Inflammatory macrophage (primary cell): ENCODE measurements at regions not wholly inside any gene's neighbourhood (a gene's known extent, or its start where the extent isn't known, plus 50 kb on each side); places are given as distances from the start of the nearest gene placed in this dataset.

Source experiments
- DNase-seq, 2 donors: peaks; one replicate each; pipeline ENCODE4 v3.0.0-alpha.2; 2020 to 2022

GRCh38 chr3:102757950-102758349 is 323.1 kb downstream of the ZPLD1 start:
- no peak for DNase-seq

GRCh38 chr3:102761766-102762165 is 327.0 kb downstream of the ZPLD1 start:
- DNase-seq: no peak

GRCh38 chr3:102790747-102791325 is 356.0 kb downstream of the ZPLD1 start:
- DNase-seq: no peak

GRCh38 chr3:102791641-102792589 is 357.1 kb downstream of the ZPLD1 start:
- no peak for DNase-seq

GRCh38 chr3:102796804-102797203 is 362.0 kb downstream of the ZPLD1 start:
- no peak for DNase-seq

GRCh38 chr3:102802819-102803420 is 368.1 kb downstream of the ZPLD1 start:
- no peak for DNase-seq

GRCh38 chr3:102810937-102811336 is 376.1 kb downstream of the ZPLD1 start:
- no peak for DNase-seq

GRCh38 chr3:102826636-102827035 is 391.8 kb downstream of the ZPLD1 start:
- no peak for DNase-seq

GRCh38 chr3:102827386-102827785 is 392.6 kb downstream of the ZPLD1 start:
- DNase-seq: no peak

GRCh38 chr3:102830415-102830814 is 395.6 kb downstream of the ZPLD1 start:
- no peak for DNase-seq

- no peak for DNase-seq
These were observed 407.1 kb downstream of the ZPLD1 start for GRCh38 chr3:102841866-102842265.

GRCh38 chr3:102866845-102867244 is 432.0 kb downstream of the ZPLD1 start:
- no peak for DNase-seq

- no peak for DNase-seq
These were observed 448.7 kb downstream of the ZPLD1 start for GRCh38 chr3:102883515-102883914.

- no peak for DNase-seq
These were observed 450.5 kb downstream of the ZPLD1 start for GRCh38 chr3:102885289-102885688.

GRCh38 chr3:102887431-102887830 is 452.6 kb downstream of the ZPLD1 start:
- no peak for DNase-seq

- no peak for DNase-seq
These were observed 462.2 kb downstream of the ZPLD1 start for GRCh38 chr3:102896851-102897621.

GRCh38 chr3:102904629-102905028 is 469.8 kb downstream of the ZPLD1 start:
- no peak for DNase-seq

- no peak for DNase-seq
These were observed 471.0 kb downstream of the ZPLD1 start for GRCh38 chr3:102905811-102906210.

- DNase-seq: no peak
These were observed 472.0 kb downstream of the ZPLD1 start for GRCh38 chr3:102906818-102907217.

- DNase-seq: no peak
These were observed 475.1 kb downstream of the ZPLD1 start for GRCh38 chr3:102909904-102910303.

GRCh38 chr3:102916532-102916931 is 481.7 kb downstream of the ZPLD1 start:
- DNase-seq: no peak

GRCh38 chr3:102926618-102927017 is 491.8 kb downstream of the ZPLD1 start:
- no peak for DNase-seq

- DNase-seq: no peak
These were observed 498.6 kb downstream of the ZPLD1 start for GRCh38 chr3:102933377-102933776.
